H4 (cell line): ENCODE measurements at regions not wholly inside any gene's neighbourhood (a gene's known extent, or its start where the extent isn't known, plus 50 kb on each side); places are given as distances from the start of the nearest gene placed in this dataset.

Source experiments
- DNase-seq: peaks from one replicate; pipeline ENCODE4 v3.0.0-alpha.2; 2015; ENCODE audit warnings: low spot score

GRCh38 chr1:55420026-55420425, 204.9 kb upstream of the USP24 start:
- DNase-seq, result no peak

- DNase-seq, result no peak
Observed at GRCh38 chr1:55418208-55419000, 203.2 kb upstream of the USP24 start.

GRCh38 chr1:55416164-55416842, 201.1 kb upstream of the USP24 start:
- no peak for DNase-seq

- no peak for DNase-seq
Observed at GRCh38 chr1:55413286-55413685, 198.1 kb upstream of the USP24 start.

GRCh38 chr1:55412060-55412459, 196.9 kb upstream of the USP24 start:
- no peak for DNase-seq

- no peak for DNase-seq
Observed at GRCh38 chr1:55402671-55403464, 187.7 kb upstream of the USP24 start.

GRCh38 chr1:55402142-55402541, 187.0 kb upstream of the USP24 start:
- DNase-seq, result no peak

GRCh38 chr1:55400508-55400907, 185.3 kb upstream of the USP24 start:
- no peak for DNase-seq

GRCh38 chr1:55399346-55399745, 184.2 kb upstream of the USP24 start:
- DNase-seq, result no peak

- DNase-seq, result no peak
Observed at GRCh38 chr1:55396381-55396891, 181.3 kb upstream of the USP24 start.

GRCh38 chr1:55388960-55389359, 173.8 kb upstream of the USP24 start:
- no peak for DNase-seq

GRCh38 chr1:55387145-55387544, 172.0 kb upstream of the USP24 start:
- DNase-seq, result no peak

- no peak for DNase-seq
Observed at GRCh38 chr1:55386456-55386855, 171.3 kb upstream of the USP24 start.

GRCh38 chr1:55385402-55386018, 170.3 kb upstream of the USP24 start:
- DNase-seq, result no peak

GRCh38 chr1:55384637-55385036, 169.5 kb upstream of the USP24 start:
- DNase-seq, result no peak

GRCh38 chr1:55382806-55383305, 167.7 kb upstream of the USP24 start:
- no peak for DNase-seq

- DNase-seq, result no peak
Observed at GRCh38 chr1:55381983-55382382, 166.8 kb upstream of the USP24 start.

GRCh38 chr1:55381491-55381890, 166.3 kb upstream of the USP24 start:
- DNase-seq, result no peak

- no peak for DNase-seq
Observed at GRCh38 chr1:55380355-55380970, 165.3 kb upstream of the USP24 start.

- DNase-seq, result peak; percentile 75
Observed at GRCh38 chr1:55378582-55378981, 163.4 kb upstream of the USP24 start.

GRCh38 chr1:55376897-55377296, 161.7 kb upstream of the USP24 start:
- DNase-seq, result no peak
